GM12872 (cell line): ENCODE measurements at regions not wholly inside any gene's neighbourhood (a gene's known extent, or its start where the extent isn't known, plus 50 kb on each side); places are given as distances from the start of the nearest gene placed in this dataset.

Experiments
- TF ChIP-seq, protein P1 (sequence below): IDR thresholded peaks from 3 replicates; pipeline ENCODE4 v1.5.1; 2011; ENCODE audit warnings: low read depth, mild to moderate bottlenecking, low read length, moderate library complexity; ENCODE audit not compliant: insufficient read depth

DNA sequence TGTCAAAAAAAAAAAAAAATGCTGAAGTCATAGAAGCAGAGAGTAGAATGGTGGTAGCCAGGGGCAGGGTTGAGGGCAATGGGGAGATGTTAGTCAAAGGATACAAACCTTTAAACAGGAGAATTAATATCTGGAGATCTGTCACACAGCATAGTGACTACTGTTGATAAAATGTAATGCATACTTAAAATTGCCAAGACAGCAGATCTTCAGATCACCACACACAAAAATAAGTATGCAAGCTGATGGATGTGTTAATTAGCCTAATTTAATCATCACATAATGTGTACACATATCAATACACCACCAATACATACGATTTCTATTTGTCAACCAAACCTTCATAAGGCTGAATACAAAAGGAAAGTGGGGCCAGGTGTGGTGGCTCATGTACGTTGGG lies 83.5 kb upstream of the PHACTR3 start:
- TF ChIP-seq, protein P1, sequence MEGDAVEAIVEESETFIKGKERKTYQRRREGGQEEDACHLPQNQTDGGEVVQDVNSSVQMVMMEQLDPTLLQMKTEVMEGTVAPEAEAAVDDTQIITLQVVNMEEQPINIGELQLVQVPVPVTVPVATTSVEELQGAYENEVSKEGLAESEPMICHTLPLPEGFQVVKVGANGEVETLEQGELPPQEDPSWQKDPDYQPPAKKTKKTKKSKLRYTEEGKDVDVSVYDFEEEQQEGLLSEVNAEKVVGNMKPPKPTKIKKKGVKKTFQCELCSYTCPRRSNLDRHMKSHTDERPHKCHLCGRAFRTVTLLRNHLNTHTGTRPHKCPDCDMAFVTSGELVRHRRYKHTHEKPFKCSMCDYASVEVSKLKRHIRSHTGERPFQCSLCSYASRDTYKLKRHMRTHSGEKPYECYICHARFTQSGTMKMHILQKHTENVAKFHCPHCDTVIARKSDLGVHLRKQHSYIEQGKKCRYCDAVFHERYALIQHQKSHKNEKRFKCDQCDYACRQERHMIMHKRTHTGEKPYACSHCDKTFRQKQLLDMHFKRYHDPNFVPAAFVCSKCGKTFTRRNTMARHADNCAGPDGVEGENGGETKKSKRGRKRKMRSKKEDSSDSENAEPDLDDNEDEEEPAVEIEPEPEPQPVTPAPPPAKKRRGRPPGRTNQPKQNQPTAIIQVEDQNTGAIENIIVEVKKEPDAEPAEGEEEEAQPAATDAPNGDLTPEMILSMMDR: no peak

DNA sequence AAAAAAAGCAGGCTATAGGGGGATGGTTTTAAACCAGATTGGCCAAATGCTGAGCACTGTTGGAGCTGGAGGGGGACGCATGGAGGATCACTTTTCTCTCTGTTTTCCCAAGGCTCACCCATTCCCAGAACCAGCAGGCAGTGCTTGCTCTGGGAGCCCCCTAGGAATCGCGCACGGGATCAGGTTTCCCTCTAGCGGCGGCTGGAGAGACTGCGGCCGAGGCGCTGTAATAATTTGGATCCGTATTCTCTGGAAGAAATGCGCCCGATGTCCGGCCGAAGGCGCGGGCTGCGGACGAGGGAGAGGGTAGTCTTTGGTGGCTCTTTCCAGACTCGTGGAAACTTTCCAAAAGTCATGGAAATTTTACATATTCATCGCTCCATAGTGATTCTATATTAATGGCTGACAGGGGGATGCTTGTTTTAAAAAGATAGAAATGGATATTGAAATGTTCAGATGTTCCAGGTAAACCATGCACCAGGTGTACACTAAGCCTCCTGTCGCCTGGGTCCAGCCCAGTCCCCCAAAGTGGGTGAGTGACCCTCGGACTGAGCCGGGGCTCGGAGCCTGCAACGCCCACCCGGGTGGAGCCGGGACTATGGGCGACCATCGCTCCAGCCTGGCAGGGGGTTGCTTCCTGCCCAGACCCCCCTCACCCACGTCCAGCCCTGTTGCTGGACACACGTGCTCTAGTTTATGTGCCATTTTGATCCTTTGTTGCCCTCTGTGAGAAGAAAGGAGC lies 78.7 kb upstream of the PHACTR3 start:
- TF ChIP-seq, protein P1: peak; percentile 85

DNA sequence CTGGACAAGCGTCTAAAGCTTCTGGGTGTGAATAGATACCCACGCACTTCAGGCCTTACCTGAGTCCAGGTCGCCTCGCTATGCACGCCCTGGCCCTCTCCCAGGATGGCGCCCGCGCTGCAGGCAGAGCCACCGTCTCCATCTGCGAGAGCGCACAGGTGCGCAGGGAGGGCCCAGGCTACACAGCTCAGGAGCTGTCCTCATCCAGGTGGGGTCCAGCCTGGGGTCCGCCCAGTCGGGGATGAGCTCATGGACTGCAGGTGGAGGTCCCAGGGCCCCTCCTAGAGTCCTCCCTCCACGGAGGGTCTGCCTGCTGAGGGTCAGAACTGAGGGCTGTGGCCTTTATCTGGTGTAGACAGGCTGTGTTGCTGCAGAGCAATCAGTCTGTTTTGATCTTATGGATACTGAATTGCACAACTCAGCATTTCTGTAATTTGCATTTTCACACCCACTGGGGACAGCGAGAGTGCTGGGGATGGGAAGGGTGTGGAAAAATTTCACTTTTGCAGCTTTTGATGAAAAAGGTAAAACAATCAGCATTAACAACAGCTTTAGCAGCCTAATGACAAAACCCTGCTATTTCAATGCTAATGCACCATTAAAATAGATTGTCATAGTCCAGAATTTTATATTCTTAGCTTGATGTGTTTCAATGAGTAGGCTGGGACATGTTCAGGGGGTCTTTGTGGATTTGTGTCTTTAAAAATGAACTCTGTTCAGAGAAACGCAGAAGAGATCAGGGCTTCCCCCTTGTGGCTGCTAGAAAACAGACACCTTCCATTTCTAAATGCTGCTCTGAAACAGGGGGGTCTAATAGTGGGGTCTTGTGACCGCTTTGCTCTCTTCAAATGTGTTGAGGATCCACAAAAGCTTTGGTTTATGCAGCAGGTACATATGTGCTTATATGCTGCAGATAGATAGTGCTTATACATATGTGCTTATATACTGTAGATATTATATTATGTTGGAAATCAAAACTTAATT lies 77.8 kb upstream of the PHACTR3 start:
- TF ChIP-seq, protein P1: peak; percentile 28; the same call in 2 of the 3 replicates

DNA sequence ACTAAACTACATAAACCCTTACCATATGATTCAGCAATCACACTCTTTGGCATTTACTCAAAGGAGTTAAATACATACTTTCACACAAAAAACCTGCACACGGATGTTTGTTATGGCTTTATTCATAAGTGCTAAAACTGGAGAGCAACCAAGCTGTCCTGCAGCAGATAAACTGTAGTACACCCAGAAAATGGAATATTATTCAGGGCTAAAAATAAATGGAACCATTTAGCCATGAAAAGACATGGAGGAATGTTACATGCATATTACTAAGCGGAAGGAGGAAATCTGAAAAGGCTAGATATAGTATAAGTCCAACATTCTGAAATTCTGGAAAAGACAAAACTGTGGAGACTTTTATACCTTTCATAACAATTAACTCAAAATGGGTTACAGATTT lies 73.6 kb upstream of the PHACTR3 start:
- TF ChIP-seq, protein P1: no peak

DNA sequence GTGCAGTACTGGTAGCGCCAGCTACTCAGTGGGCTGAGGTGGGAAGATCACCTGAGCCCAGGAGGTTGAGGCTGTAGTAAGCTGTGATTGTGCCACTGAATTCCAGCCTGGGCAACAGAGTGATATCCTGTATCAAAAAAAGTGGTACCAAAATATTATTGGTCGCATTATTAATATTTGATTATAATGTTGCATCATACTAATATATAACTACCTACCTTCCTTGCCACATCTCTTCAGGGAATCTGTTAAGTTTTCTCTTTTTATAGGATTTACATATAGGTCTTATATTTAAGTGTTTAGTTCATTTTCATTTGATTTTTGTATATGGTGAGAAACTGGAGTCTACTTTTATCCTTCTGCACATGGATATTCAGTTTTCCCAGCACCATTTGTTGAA lies 66.3 kb upstream of the PHACTR3 start:
- TF ChIP-seq, protein P1: no peak

DNA sequence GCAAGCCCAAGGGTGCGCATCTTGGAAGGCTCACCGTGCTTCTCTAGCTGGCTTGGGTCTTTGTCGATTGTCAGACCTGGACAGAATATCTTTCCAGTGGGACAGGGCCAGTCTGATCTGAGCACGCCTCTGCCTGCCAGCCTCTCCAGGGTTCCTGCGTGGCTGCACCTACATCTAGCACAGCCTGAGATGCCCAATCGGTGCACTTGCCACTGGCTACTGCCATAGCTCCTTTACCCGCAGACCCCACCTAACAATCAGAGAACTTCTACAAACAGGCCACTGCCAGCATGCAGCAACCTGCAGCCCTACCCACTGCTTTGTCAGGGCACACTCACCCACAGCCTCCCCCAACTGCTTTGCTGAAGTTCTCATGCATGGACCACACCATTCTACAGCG lies 56.7 kb upstream of the PHACTR3 start:
- TF ChIP-seq, protein P1: no peak
